ENCODE measurements at regions not wholly inside any gene's neighbourhood (a gene's known extent, or its start where the extent isn't known, plus 50 kb on each side); places are given as distances from the start of the nearest gene placed in this dataset.

DNA sequence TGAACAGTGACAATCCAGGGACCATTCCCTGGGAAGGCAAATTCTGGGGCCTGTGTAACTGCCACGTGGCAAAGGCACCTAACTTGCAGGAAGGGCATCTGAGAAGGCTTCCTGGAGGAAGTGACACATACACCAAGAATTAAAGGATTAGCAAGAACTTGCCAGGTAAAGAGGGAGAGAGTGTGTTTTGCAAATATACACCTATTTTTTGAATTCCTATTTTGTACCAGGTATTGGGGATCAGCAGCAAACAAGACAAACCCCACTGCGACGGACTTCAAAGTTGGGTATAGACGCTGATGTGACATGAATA, 206.5 kb upstream of the ZMIZ1 start:
- Histone ChIP-seq H3K4me1 (ENCODE audit: control insufficient read depth in 5 of 5, insufficient read depth in 5 of 5, low read length in 5 of 5) (peaks cover 0 to 9% (median 0%) of the 10 kb centered on the region in 5 donors), H3K4me3 (no peak overlapping the region), H3K9me3 (ENCODE audit: control insufficient read depth in 4 of 4, insufficient read depth in 3 of 4, low read length in 3 of 4) (no peaks in the 10 kb centered on the region), H3K9ac (ENCODE audit: insufficient read depth in 1 of 2, low read length in 2 of 2) (no peak overlapping the region), H3K27me3 (ENCODE audit: control insufficient read depth in 3 of 3, insufficient read depth in 3 of 3, low read length in 2 of 3) (no peaks in the 10 kb centered on the region), H3K27ac (ENCODE audit: low read depth in 1 of 2, low read length in 1 of 2) (no peak overlapping the region), H3K36me3 (ENCODE audit: control insufficient read depth in 4 of 4, insufficient read depth in 4 of 4, low read length in 4 of 4) (no peaks in the 10 kb centered on the region)
- 76 to 82% methylated on average over 4 of the region's 4 CpGs for WGBS, 2 donors
- TF ChIP-seq, protein P1, sequence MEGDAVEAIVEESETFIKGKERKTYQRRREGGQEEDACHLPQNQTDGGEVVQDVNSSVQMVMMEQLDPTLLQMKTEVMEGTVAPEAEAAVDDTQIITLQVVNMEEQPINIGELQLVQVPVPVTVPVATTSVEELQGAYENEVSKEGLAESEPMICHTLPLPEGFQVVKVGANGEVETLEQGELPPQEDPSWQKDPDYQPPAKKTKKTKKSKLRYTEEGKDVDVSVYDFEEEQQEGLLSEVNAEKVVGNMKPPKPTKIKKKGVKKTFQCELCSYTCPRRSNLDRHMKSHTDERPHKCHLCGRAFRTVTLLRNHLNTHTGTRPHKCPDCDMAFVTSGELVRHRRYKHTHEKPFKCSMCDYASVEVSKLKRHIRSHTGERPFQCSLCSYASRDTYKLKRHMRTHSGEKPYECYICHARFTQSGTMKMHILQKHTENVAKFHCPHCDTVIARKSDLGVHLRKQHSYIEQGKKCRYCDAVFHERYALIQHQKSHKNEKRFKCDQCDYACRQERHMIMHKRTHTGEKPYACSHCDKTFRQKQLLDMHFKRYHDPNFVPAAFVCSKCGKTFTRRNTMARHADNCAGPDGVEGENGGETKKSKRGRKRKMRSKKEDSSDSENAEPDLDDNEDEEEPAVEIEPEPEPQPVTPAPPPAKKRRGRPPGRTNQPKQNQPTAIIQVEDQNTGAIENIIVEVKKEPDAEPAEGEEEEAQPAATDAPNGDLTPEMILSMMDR (IDR thresholded peaks at IDR 0.05; ENCODE audit: control extremely low read depth, extremely low read depth): no peak
- ATAC-seq (ENCODE audit: insufficient read depth, low FRiP score) (no peak), DNase-seq (no peak)

DNA sequence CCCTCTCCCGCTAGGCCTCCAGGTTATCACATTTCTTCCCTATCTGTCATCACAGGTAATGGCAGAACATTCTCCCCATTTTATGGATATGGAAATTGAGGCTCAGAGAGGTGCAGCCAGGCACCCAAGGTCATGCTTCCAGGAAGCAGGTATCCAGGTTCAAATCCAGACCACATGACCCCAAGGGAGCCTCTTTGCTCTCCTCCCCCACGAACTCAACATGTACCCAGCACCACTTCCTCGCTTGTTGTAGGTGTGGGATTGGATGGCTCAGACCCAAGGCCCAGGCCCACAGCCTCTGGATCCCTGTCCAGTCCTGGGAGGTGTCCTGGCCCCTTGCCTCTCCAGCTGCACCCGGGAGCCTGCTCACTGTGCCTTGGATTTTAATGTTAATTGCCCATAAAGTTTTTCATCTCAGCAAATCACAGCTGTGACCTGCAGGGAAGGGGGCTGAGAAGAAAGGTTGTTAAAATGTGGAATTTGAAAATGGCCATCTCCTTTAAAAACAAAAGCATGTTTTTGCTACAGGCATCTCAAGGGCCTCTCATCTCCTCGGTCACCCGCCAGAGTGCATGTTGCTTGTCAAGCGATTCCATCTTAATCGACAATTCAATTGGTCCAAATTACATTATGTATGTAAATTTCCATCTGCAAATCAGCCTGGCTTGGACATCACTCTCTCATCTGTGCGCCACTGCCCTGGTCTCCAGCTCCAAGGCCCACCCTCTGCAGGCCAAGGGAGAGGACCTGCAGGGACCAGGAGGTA, 205.4 kb upstream of the ZMIZ1 start:
- 84 to 88% methylated on average over 9 of the region's 9 CpGs for WGBS, 2 donors
- DNase-seq: peak in 1 of 3 donors; percentile 20
- Histone ChIP-seq H3K4me3 (no peak overlapping the region), H3K27me3 (ENCODE audit: control insufficient read depth in 3 of 3, insufficient read depth in 3 of 3, low read length in 2 of 3) (no peaks in the 10 kb centered on the region), H3K27ac (ENCODE audit: low read depth in 1 of 2, low read length in 1 of 2) (no peak overlapping the region), H3K36me3 (ENCODE audit: control insufficient read depth in 4 of 4, insufficient read depth in 4 of 4, low read length in 4 of 4) (no peaks in the 10 kb centered on the region), H3K4me1 (ENCODE audit: control insufficient read depth in 5 of 5, insufficient read depth in 5 of 5, low read length in 5 of 5) (peaks cover 0 to 9% (median 0%) of the 10 kb centered on the region in 5 donors), H3K9ac (ENCODE audit: insufficient read depth in 1 of 2, low read length in 2 of 2) (no peak overlapping the region), H3K9me3 (ENCODE audit: control insufficient read depth in 4 of 4, insufficient read depth in 3 of 4, low read length in 3 of 4) (no peaks in the 10 kb centered on the region)
- TF ChIP-seq, protein P1 (IDR thresholded peaks at IDR 0.05; ENCODE audit: control extremely low read depth, extremely low read depth): no peak
- no peak for ATAC-seq (ENCODE audit: insufficient read depth, low FRiP score)

DNA sequence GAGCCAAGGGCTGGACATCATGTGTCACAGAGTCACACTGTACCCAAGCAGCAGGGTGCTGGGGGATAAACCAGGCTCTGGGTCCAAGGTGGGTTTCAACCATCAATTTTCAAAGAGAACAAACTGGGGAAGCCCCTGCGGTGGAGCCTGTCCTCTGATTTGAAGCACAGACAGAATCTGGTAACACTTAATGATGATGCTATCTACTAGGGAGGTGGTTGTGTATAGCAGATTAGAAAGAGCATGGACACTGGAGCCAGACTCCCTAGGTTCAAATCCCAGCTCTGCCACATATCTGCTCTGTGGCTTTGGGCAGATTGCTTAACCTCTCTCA, 204.9 kb upstream of the ZMIZ1 start:
- H3K9ac ChIP-seq (ENCODE audit: insufficient read depth in 1 of 2, low read length in 2 of 2): no peak overlapping the region
- ATAC-seq (ENCODE audit: insufficient read depth, low FRiP score) (no peak), DNase-seq (no peak)
- no peaks in the 10 kb centered on the region for H3K36me3 ChIP-seq (ENCODE audit: control insufficient read depth in 4 of 4, insufficient read depth in 4 of 4, low read length in 4 of 4)
- no peaks in the 10 kb centered on the region for H3K9me3 ChIP-seq (ENCODE audit: control insufficient read depth in 4 of 4, insufficient read depth in 3 of 4, low read length in 3 of 4)
- peaks cover 0 to 9% (median 0%) of the 10 kb centered on the region in 5 donors for H3K4me1 ChIP-seq (ENCODE audit: control insufficient read depth in 5 of 5, insufficient read depth in 5 of 5, low read length in 5 of 5)
- 99 to 100% methylated on average over 1 of the region's 1 CpG for WGBS, 2 donors
- no peaks in the 10 kb centered on the region for H3K27me3 ChIP-seq (ENCODE audit: control insufficient read depth in 3 of 3, insufficient read depth in 3 of 3, low read length in 2 of 3)
- H3K27ac ChIP-seq (ENCODE audit: low read depth in 1 of 2, low read length in 1 of 2): no peak overlapping the region
- no peak overlapping the region for H3K4me3 ChIP-seq
- TF ChIP-seq, protein P1 (IDR thresholded peaks at IDR 0.05; ENCODE audit: control extremely low read depth, extremely low read depth): no peak

All from lung (tissue), 11 donors.